ENCODE measurements at regions not wholly inside any gene's neighbourhood (a gene's known extent, or its start where the extent isn't known, plus 50 kb on each side); places are given as distances from the start of the nearest gene placed in this dataset.

GRCh38 chr2:17401096-17401495, 117.1 kb downstream of the RAD51AP2 start:
- DNase-seq (ENCODE audit: insufficient read length, low spot score), result no peak
- FAIRE-seq, result no peak
- TF ChIP-seq CTCF (IDR thresholded peaks at IDR 0.05; ENCODE audit: insufficient read depth, missing control alignments), result no peak

- DNase-seq (ENCODE audit: insufficient read length, low spot score), result no peak
- TF ChIP-seq CTCF (IDR thresholded peaks at IDR 0.05; ENCODE audit: insufficient read depth, missing control alignments), result no peak
- FAIRE-seq, result no peak
These were observed 119.5 kb downstream of the RAD51AP2 start for GRCh38 chr2:17398770-17399169.

- no peak for FAIRE-seq
- DNase-seq (ENCODE audit: insufficient read length, low spot score), result no peak
- no peak for TF ChIP-seq CTCF (IDR thresholded peaks at IDR 0.05; ENCODE audit: insufficient read depth, missing control alignments)
These were observed 129.4 kb downstream of the RAD51AP2 start for GRCh38 chr2:17388798-17389197.

GRCh38 chr2:17387591-17387990, 130.6 kb downstream of the RAD51AP2 start:
- no peak for TF ChIP-seq CTCF (IDR thresholded peaks at IDR 0.05; ENCODE audit: insufficient read depth, missing control alignments)
- no peak for FAIRE-seq

GRCh38 chr2:17386771-17387170, 131.5 kb downstream of the RAD51AP2 start:
- no peak for FAIRE-seq
- no peak for DNase-seq (ENCODE audit: insufficient read length, low spot score)
- TF ChIP-seq CTCF (IDR thresholded peaks at IDR 0.05; ENCODE audit: insufficient read depth, missing control alignments), result no peak

More at GRCh38 chr2:17387591-17387990, 130.6 kb downstream of the RAD51AP2 start:
- DNase-seq (ENCODE audit: insufficient read length, low spot score), result no peak

- no peak for DNase-seq (ENCODE audit: insufficient read length, low spot score)
- FAIRE-seq, result no peak
- TF ChIP-seq CTCF (IDR thresholded peaks at IDR 0.05; ENCODE audit: insufficient read depth, missing control alignments), result no peak
These were observed 138.2 kb downstream of the RAD51AP2 start for GRCh38 chr2:17380003-17380402.

GRCh38 chr2:17375262-17375661, 143.0 kb downstream of the RAD51AP2 start:
- DNase-seq (ENCODE audit: insufficient read length, low spot score) (no peak), FAIRE-seq (no peak)
- no peak for TF ChIP-seq CTCF (IDR thresholded peaks at IDR 0.05; ENCODE audit: insufficient read depth, missing control alignments)
